IMR-90 (cell line): ENCODE measurements at regions not wholly inside any gene's neighbourhood (a gene's known extent, or its start where the extent isn't known, plus 50 kb on each side); places are given as distances from the start of the nearest gene placed in this dataset.

Experiments used
- ATAC-seq: fragments of 200-7000 bp; cut with Tn5 transposase; 2 replicates; pipeline ENCODE4 v1.9.1; 2020; ENCODE audit warnings: low read depth, mild to moderate bottlenecking, moderate library complexity
- BruUV-seq: library from RNA; stranded (reverse); fragments of 400-500 nt; replicated peaks from 2 replicates; lab custom pipeline; 2021; lab: Mats Ljungman, UMichigan
- CTCF ChIA-PET: fragments of 300-600 bp; formaldehyde crosslinking; extraction: SDS; loops from one replicate; lab custom pipeline; 2021; ENCODE audit warnings: antibody characterized with exemption; lab: Yijun Ruan, JAX
- POLR2A ChIA-PET: fragments of 300-600 bp; sonication (Branson Sonifier 250); formaldehyde crosslinking; loops from one replicate; lab custom pipeline; 2022; ENCODE audit warnings: antibody characterized with exemption; ENCODE audit not compliant: unreplicated experiment; lab: Charles Lee
- DNase-seq: peaks from one replicate; pipeline ENCODE4 v3.0.0; 2013
- H2AFZ ChIP-seq: replicated peaks from 2 replicates; pipeline ENCODE3; 2013; ENCODE audit warnings: low read length, mild to moderate bottlenecking; ENCODE audit not compliant: poor library complexity
- H2AK5ac ChIP-seq: 2 replicates; pipeline ENCODE4 v1.6.1; 2013; ENCODE audit warnings: low read depth, low read length, inconsistent platforms
- H2AK9ac ChIP-seq: replicated peaks from 2 replicates; pipeline ENCODE3; 2013; ENCODE audit warnings: mild to moderate bottlenecking, low read depth, low read length, moderate library complexity; ENCODE audit not compliant: poor library complexity
- H2BK120ac ChIP-seq: 2 replicates; pipeline ENCODE4 v1.6.1; 2013; ENCODE audit warnings: low read depth, low read length, inconsistent platforms
- H2BK15ac ChIP-seq: 3 replicates; pipeline ENCODE4 v1.6.1; 2013; ENCODE audit warnings: low read depth, low read length, inconsistent platforms
- H2BK20ac ChIP-seq: 2 replicates; pipeline ENCODE4 v1.6.1; 2013; ENCODE audit warnings: low read depth, mild to moderate bottlenecking, inconsistent platforms, low read length, moderate library complexity
- H2BK5ac ChIP-seq: 2 replicates; pipeline ENCODE4 v1.6.1; 2013; ENCODE audit warnings: mild to moderate bottlenecking, low read depth, low read length, inconsistent platforms; ENCODE audit not compliant: poor library complexity, severe bottlenecking
- H3K14ac ChIP-seq: replicated peaks from 2 replicates; pipeline ENCODE4 v1.6.1; 2013; ENCODE audit warnings: low read depth, low read length, inconsistent platforms
- H3K18ac ChIP-seq: 2 replicates; pipeline ENCODE4 v1.6.1; 2013; ENCODE audit warnings: low read depth, low read length, control low read depth
- H3K23ac ChIP-seq: 2 replicates; pipeline ENCODE4 v1.6.1; 2013; ENCODE audit warnings: low read depth, low read length, inconsistent platforms
- H3K27ac ChIP-seq: 2 replicates; pipeline ENCODE4 v1.5.1; 2013; ENCODE audit warnings: mild to moderate bottlenecking, control low read depth, low read length; ENCODE audit not compliant: insufficient read depth
- H3K27me3 ChIP-seq: 2 replicates; pipeline ENCODE4 v1.6.1; 2013; ENCODE audit warnings: low read length; ENCODE audit not compliant: control insufficient read depth, insufficient read depth
- H3K36me3 ChIP-seq: 2 replicates; pipeline ENCODE4 v1.6.1; 2013; ENCODE audit warnings: low read length, mixed read lengths; ENCODE audit not compliant: control insufficient read depth, insufficient read depth
- H3K4ac ChIP-seq: 2 replicates; pipeline ENCODE4 v1.6.1; 2013; ENCODE audit warnings: low read depth, low read length, inconsistent platforms
- H3K4me1 ChIP-seq: 2 replicates; pipeline ENCODE4 v1.6.1; 2013; ENCODE audit warnings: low read length, mixed read lengths; ENCODE audit not compliant: control insufficient read depth, insufficient read depth
- H3K4me2 ChIP-seq: 2 replicates; pipeline ENCODE4 v1.6.1; 2013; ENCODE audit warnings: low read depth, mild to moderate bottlenecking, control low read depth, low read length, moderate library complexity
- H3K4me3 ChIP-seq: 2 replicates; pipeline ENCODE4 v1.5.1; 2013; ENCODE audit warnings: low read depth, mild to moderate bottlenecking, control low read depth, low read length, moderate library complexity; ENCODE audit not compliant: insufficient read depth
- H3K56ac ChIP-seq: 2 replicates; pipeline ENCODE4 v1.6.1; 2013; ENCODE audit warnings: low read length, inconsistent platforms; ENCODE audit not compliant: insufficient read depth; ENCODE audit errors: extremely low read depth
- H3K79me1 ChIP-seq, 2 experiments: 2 replicates each; pipeline ENCODE4 v1.6.1; 2013; ENCODE audit warnings: low read length in 2 of 2, inconsistent platforms in 1 of 2, low read depth in 1 of 2
- H3K9ac ChIP-seq: 2 replicates; pipeline ENCODE4 v1.6.1; 2013; ENCODE audit warnings: low read depth, low read length, control low read depth
- H3K9me1 ChIP-seq: 2 replicates; pipeline ENCODE4 v1.6.1; 2013; ENCODE audit warnings: low read length, inconsistent platforms; ENCODE audit not compliant: insufficient read depth
- H3K9me3 ChIP-seq: 2 replicates; pipeline ENCODE4 v1.6.1; 2013; ENCODE audit warnings: low read length; ENCODE audit not compliant: control insufficient read depth, insufficient read depth
- H4K20me1 ChIP-seq: 2 replicates; pipeline ENCODE4 v1.6.1; 2013; ENCODE audit warnings: low read length, inconsistent platforms; ENCODE audit not compliant: insufficient read depth
- H4K5ac ChIP-seq: 2 replicates; pipeline ENCODE4 v1.6.1; 2013; ENCODE audit warnings: mild to moderate bottlenecking, low read depth, low read length, control low read depth
- H4K8ac ChIP-seq, 2 experiments: 2 replicates each; pipeline ENCODE4 v1.6.1; 2013; ENCODE audit warnings: low read depth in 2 of 2, low read length in 2 of 2, control low read depth in 1 of 2, inconsistent platforms in 1 of 2
- H4K91ac ChIP-seq: 2 replicates; pipeline ENCODE4 v1.6.1; 2013; ENCODE audit warnings: low read depth, low read length, inconsistent platforms; ENCODE audit not compliant: insufficient read depth
- BHLHE40 ChIP-seq: fragments of 150-350 bp; IDR thresholded peaks from 2 replicates; pipeline ENCODE4 v1.6.1; 2016; ENCODE audit warnings: mild to moderate bottlenecking, low read depth, low read length
- CEBPB ChIP-seq: IDR thresholded peaks from 2 replicates; pipeline ENCODE4 v1.6.1; 2012; ENCODE audit warnings: low read depth, low read length, improper control_type of control experiment
- CHD1 ChIP-seq: IDR thresholded peaks from 2 replicates; pipeline ENCODE4 v1.6.1; 2012; ENCODE audit warnings: low read depth, low read length, improper control_type of control experiment
- ELK1 ChIP-seq: fragments of 150-350 bp; IDR thresholded peaks from 2 replicates; pipeline ENCODE4 v1.6.1; 2016; ENCODE audit warnings: low read depth, mild to moderate bottlenecking, low read length, moderate library complexity, borderline replicate concordance
- FOS ChIP-seq: fragments of 150-350 bp; IDR thresholded peaks from 2 replicates; pipeline ENCODE4 v1.6.1; 2016; ENCODE audit warnings: low read depth, low read length
- MAFK ChIP-seq: IDR thresholded peaks from 2 replicates; pipeline ENCODE4 v1.6.1; 2012; ENCODE audit warnings: low read depth, low read length, improper control_type of control experiment
- NFE2L2 ChIP-seq: fragments of 150-350 bp; IDR thresholded peaks from 2 replicates; pipeline ENCODE4 v1.6.1; 2016; ENCODE audit warnings: low read depth, mild to moderate bottlenecking, low read length
- RCOR1 ChIP-seq: IDR thresholded peaks from 2 replicates; pipeline ENCODE4 v1.6.1; 2012; ENCODE audit warnings: mild to moderate bottlenecking, low read length, improper control_type of control experiment; ENCODE audit not compliant: insufficient replicate concordance
- RFX5 ChIP-seq: IDR thresholded peaks from 2 replicates; pipeline ENCODE4 v1.8.0; 2012; ENCODE audit warnings: low read depth, mild to moderate bottlenecking, low read length, moderate library complexity
- USF2 ChIP-seq: fragments of 150-350 bp; IDR thresholded peaks from 2 replicates; pipeline ENCODE4 v1.6.1; 2017; ENCODE audit warnings: mild to moderate bottlenecking, antibody characterized with exemption, low read length, low read depth
- WGBS, 2 experiments: methylation state at CpG; one replicate each; pipeline versions ENCODE4 v1.1.5 to v1.1.7; 2013; ENCODE audit warnings: missing lambda C conversion rate in 2 of 2; ENCODE audit not compliant: insufficient read length in 1 of 2; ENCODE audit errors: extremely low coverage in 2 of 2; 5-methylcytosine and 5-hydroxymethylcytosine counted together
- dilution Hi-C: fragments of 300-500 bp; cut with HindIII; formaldehyde crosslinking; loops from one replicate; pipeline ENCODE4 v1.14.3; 2018; ENCODE audit warnings: low sequenced_read_pairs; ENCODE audit not compliant: unreplicated experiment
- in situ Hi-C: fragments of 300-500 bp; cut with MboI; formaldehyde crosslinking; loops from 3 replicates; pipeline ENCODE4 v1.14.3; 2019; ENCODE audit warnings: low sequenced_read_pairs, inconsistent platforms, mixed read lengths
- intact Hi-C: fragments of 100-400 bp; cut with micrococcal nuclease; formaldehyde crosslinking; loops from 2 replicates; pipeline ENCODE4 v1.10.0; 2022

GRCh38 chr10:56298941-56299340 lies 62.1 kb downstream of the ZWINT start:
- Histone ChIP-seq H3K27ac (no peak overlapping the region), H3K36me3 (no peaks in the 10 kb centered on the region), H4K5ac (no peak overlapping the region), H3K9me1 (no peaks in the 10 kb centered on the region), H2AFZ (no peak overlapping the region), H3K9me3 (no peaks in the 10 kb centered on the region), H3K23ac (no peak overlapping the region), H2BK15ac (no peak overlapping the region), H2AK9ac (no peak overlapping the region), H4K20me1 (no peaks in the 10 kb centered on the region), H2BK120ac (no peak overlapping the region), H2AK5ac (no peak overlapping the region), H3K4me3 (no peak overlapping the region), H3K56ac (no peak overlapping the region), H4K8ac (no peak overlapping the region), H3K4ac (no peak overlapping the region), H3K18ac (no peak overlapping the region), H3K79me1 (no peaks in the 10 kb centered on the region), H2BK20ac (no peak overlapping the region), H3K9ac (no peak overlapping the region), H3K4me1 (no peaks in the 10 kb centered on the region), H3K14ac (no peak overlapping the region), H2BK5ac (no peak overlapping the region), H3K4me2 (no peak overlapping the region), H3K27me3 (no peaks in the 10 kb centered on the region), H4K91ac (no peak overlapping the region)
- TF ChIP-seq FOS, result no peak
- no peak for TF ChIP-seq CEBPB
- no peak for TF ChIP-seq NFE2L2
- TF ChIP-seq MAFK, result no peak
- TF ChIP-seq USF2, result no peak
- TF ChIP-seq RCOR1, result no peak
- TF ChIP-seq BHLHE40, result no peak
- no peak for TF ChIP-seq ELK1
- TF ChIP-seq RFX5, result no peak
- TF ChIP-seq CHD1, result no peak
- intact Hi-C loops, result no loop called here
- ATAC-seq (no peak), DNase-seq (no peak)
- no CpG with 5 or more reads among the region's 7 CpGs for WGBS, 2 experiments
- dilution Hi-C loops, result no loop called here
- ChIA-PET CTCF (no interaction called here), POLR2A (no interaction called here)
- no TSS peak for BruUV-seq
- in situ Hi-C loops, result no loop called here
